Bronchial epithelial cell (primary cell): ENCODE measurements at regions not wholly inside any gene's neighbourhood (a gene's known extent, or its start where the extent isn't known, plus 50 kb on each side); places are given as distances from the start of the nearest gene placed in this dataset.
A peak's percentile ranks its signal among the peaks of the same experiment; 100 is the strongest.
"Not testable (repeated sequence)": the region's sequence is repeated elsewhere in the genome, so short reads cannot be mapped to it uniquely, and the experiment has no call there.

Experiments used
- DNase-seq: peaks from one replicate; pipeline ENCODE4 v3.0.0-alpha.2; 2010; ENCODE audit warnings: low read depth
- FAIRE-seq: peaks from 2 replicates; lab custom pipeline; 2011; peaks lifted over from hg19 to GRCh38; lab: Jason Lieb, UNC
- H3K27me3 ChIP-seq: 2 replicates; pipeline ENCODE4 v1.5.1; 2011; ENCODE audit warnings: low read length; ENCODE audit not compliant: control insufficient read depth, insufficient read depth
- H3K36me3 ChIP-seq: 2 replicates; pipeline ENCODE4 v1.5.1; 2011; ENCODE audit warnings: low read length; ENCODE audit not compliant: control insufficient read depth, insufficient read depth
- H3K4me3 ChIP-seq: 2 replicates; pipeline ENCODE4 v1.5.1; 2011; ENCODE audit warnings: mild to moderate bottlenecking, low read depth, low read length, control low read depth
- TF ChIP-seq, protein P1 (sequence below): IDR thresholded peaks from 2 replicates; pipeline ENCODE4 v1.5.1; 2011; ENCODE audit warnings: mild to moderate bottlenecking, moderate library complexity, low read length, control low read depth, inconsistent platforms; ENCODE audit not compliant: insufficient read depth, severe bottlenecking

GRCh38 chr5:144596517-144596916 lies 425.8 kb downstream of the KCTD16 start:
- Histone ChIP-seq H3K36me3 (no peaks in the 10 kb centered on the region), H3K4me3 (no peak overlapping the region), H3K27me3 (peaks cover 11% of the 10 kb centered on the region)
- TF ChIP-seq, protein P1, sequence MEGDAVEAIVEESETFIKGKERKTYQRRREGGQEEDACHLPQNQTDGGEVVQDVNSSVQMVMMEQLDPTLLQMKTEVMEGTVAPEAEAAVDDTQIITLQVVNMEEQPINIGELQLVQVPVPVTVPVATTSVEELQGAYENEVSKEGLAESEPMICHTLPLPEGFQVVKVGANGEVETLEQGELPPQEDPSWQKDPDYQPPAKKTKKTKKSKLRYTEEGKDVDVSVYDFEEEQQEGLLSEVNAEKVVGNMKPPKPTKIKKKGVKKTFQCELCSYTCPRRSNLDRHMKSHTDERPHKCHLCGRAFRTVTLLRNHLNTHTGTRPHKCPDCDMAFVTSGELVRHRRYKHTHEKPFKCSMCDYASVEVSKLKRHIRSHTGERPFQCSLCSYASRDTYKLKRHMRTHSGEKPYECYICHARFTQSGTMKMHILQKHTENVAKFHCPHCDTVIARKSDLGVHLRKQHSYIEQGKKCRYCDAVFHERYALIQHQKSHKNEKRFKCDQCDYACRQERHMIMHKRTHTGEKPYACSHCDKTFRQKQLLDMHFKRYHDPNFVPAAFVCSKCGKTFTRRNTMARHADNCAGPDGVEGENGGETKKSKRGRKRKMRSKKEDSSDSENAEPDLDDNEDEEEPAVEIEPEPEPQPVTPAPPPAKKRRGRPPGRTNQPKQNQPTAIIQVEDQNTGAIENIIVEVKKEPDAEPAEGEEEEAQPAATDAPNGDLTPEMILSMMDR, result no peak
- no peak for FAIRE-seq
- no peak for DNase-seq

DNA sequence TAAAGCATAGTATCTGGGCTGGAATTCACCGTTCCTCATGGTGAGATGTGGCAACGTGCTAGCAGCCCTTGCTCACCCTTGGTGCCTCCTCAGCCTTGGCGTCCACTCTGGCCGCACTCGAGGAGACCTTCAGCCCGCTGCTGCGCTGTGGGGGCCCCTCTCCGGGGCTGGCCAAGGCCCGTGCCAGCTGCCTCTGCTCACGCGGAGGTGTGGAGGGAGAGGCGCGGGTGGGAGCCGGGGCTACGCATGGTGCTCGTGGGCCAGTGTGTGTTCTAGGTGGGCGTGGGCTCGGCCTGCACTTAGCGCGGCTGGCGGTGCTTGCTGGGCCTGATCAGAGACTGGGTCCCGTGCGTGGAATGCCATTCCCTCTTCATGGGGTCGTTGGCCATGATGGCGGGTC lies 424.2 kb downstream of the KCTD16 start:
- TF ChIP-seq, protein P1, result no peak
- no peak for FAIRE-seq
- Histone ChIP-seq H3K4me3 (no peak overlapping the region), H3K27me3 (peaks cover 11% of the 10 kb centered on the region), H3K36me3 (no peaks in the 10 kb centered on the region)
- DNase-seq, result no peak

- not testable (repeated sequence) for FAIRE-seq, H3K36me3 ChIP-seq, DNase-seq, H3K4me3 ChIP-seq
- H3K27me3 ChIP-seq, result peaks cover 11% of the 10 kb centered on the region
These were observed 423.6 kb downstream of the KCTD16 start for GRCh38 chr5:144594234-144594633.

DNA sequence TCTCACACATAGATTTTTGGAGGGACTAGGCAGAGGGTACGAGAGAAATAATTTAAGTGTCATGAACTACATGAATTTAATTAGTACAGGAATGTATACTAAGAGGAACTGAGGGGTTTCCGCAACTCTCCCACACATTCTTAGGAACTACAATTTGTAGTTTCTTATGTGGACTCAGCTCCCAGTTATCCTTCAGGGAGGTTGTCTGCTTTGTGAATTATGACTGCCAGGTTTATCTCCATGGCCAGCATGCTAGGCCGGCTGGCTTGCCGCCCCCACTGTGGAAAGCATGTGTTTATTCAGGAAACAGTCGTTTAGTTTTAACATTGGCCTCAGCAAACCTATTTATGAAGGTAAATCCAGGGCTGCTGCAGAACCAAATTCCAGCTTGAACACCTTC lies 415.0 kb downstream of the KCTD16 start:
- DNase-seq, result no peak
- Histone ChIP-seq H3K27me3 (no peaks in the 10 kb centered on the region), H3K36me3 (no peaks in the 10 kb centered on the region), H3K4me3 (no peak overlapping the region)
- FAIRE-seq, result no peak
- TF ChIP-seq, protein P1, result no peak

DNA sequence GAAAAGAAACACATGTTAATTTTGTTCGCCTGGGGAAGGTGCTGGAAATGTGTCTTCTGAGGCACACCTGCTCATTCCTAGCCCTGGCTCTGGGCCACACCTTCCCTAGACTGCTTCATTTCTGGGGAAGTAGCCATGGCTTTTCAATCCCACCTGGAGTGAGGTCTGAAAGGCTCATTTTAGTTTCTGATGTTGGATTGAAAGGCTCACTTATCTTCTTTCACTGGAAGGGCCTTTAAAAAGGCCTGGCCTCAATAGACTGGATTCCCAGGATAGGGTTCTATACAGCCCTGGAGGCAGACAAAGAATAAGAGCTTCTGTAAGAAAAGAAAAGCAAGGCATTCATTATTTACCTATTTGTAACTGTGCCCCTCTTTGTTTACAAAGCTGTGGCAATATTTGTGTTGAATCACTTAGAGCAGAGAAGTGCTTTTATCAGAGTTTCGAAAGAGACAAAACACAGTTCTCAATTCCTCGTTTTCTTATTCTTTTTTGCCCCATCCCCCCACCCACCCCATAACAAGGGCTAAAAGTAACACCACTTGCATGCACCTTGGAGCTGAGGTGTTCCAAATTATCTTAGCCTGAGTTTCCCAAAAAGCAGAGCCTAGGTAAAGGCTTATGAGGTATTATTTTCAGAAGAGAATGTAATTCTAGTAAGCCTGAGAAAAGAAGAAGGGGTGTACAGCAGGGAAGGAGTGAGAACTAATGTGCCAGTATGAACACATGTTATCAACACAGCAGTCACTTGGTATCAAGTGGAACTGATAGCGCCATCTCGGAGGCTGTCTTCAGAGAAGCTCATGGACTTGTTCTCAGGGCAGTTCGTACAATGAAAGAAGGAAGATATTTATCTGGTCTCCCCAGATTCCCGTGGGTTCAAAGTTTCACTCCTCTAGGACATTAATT lies 413.1 kb downstream of the KCTD16 start:
- no peaks in the 10 kb centered on the region for H3K27me3 ChIP-seq
- H3K4me3 ChIP-seq, result no peak overlapping the region
- TF ChIP-seq, protein P1, result no peak
- peak; percentile 18 for FAIRE-seq
- H3K36me3 ChIP-seq, result no peaks in the 10 kb centered on the region
- DNase-seq, result peak; percentile 58

- TF ChIP-seq, protein P1, result no peak
- H3K36me3 ChIP-seq, result no peaks in the 10 kb centered on the region
- FAIRE-seq (no peak), DNase-seq (peak; percentile 97)
- H3K4me3 ChIP-seq, result no peak overlapping the region
- no peaks in the 10 kb centered on the region for H3K27me3 ChIP-seq
These were observed 411.4 kb downstream of the KCTD16 start for GRCh38 chr5:144582066-144582465.
